ENCODE measurements at regions not wholly inside any gene's neighbourhood (a gene's known extent, or its start where the extent isn't known, plus 50 kb on each side); places are given as distances from the start of the nearest gene placed in this dataset.

DNA sequence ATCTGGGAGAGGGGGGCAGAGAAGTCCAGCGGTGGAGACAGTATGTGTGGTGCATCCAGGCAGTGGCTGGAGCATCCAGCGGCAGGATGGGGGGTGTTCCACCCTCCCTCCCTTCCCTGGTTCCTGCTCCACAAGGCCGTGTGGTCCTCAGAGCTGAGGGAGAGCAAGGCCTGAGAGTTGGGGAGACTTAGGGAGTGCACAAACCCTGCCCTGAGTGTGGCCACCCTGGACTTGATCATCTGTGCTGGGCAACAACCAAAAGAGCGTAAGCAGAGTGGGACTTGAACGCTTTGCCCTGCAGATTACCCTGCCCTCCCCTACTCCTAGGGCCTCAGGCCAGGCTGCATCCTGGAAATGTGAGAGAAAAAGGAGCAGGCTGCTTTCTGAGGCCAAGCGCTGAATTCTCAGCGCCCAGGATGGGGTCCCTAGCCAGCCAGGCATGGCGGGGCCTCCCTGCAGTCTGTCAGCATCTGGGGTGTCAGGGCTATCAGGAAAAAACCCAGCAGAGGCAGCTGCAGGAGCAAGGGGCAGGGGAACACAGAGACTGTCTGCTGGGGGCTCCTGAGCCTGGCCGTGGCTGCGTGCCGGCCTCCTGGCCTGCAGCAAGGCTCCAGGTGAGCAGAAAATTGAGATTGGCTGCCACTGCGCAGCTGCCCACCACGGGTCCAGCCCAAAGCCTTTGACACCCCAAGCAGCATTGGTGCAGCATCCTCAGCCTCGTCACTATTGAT, 266.2 kb downstream of the NPHP4 start:
- no peak overlapping the region for H2AK5ac ChIP-seq (ENCODE audit: low read depth, low read length)
- peak overlapping the region; percentile 22 for H3K9ac ChIP-seq (ENCODE audit: low read depth, low read length, poor library complexity)
- WGBS, 2 donors (ENCODE audit: extremely low coverage in 2 of 2, insufficient read length in 2 of 2, insufficient replicate concordance in 1 of 2): no CpG with 5 or more reads among the region's 14 CpGs

DNA sequence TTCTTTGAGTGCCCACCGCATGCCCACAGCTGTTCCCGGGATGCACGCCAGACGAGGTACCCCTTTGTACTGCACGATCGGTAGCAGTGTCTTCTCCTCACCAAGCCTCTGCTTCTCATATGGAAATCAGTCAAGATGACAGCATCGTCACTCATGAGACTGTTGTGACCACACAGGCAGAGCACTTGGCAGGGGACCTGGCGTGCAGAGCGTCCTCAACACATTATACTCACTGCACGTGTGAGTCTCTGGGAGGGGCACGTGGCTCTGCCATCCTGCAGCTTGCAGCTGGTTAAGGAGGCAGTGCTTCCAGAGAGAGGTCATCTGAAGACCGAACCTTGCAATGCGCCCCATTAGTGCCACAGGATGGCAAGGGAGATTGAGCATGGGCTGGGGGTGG, 266.8 kb downstream of the NPHP4 start:
- Histone ChIP-seq H4K8ac (ENCODE audit: low read depth, low read length) (no peak overlapping the region), H3K18ac (ENCODE audit: low read length) (peak overlapping the region; percentile 11), H3K4ac (ENCODE audit: low read length) (no peak overlapping the region), H3K23ac (ENCODE audit: low read depth, low read length, poor library complexity) (peak overlapping the region; percentile 50), H3K79me1 (ENCODE audit: low read depth, low read length) (no peaks in the 10 kb centered on the region), H2BK5ac (ENCODE audit: low read length) (no peak overlapping the region), H3K36me3 (replicated peaks in 1 of 2; ENCODE audit: control insufficient read depth in 2 of 2, insufficient read depth in 2 of 2, low read length in 2 of 2) (no peaks in the 10 kb centered on the region), H2BK12ac (ENCODE audit: low read length) (no peak overlapping the region), H3K9ac (ENCODE audit: low read depth, low read length, poor library complexity) (peak overlapping the region; percentile 5), H4K91ac (ENCODE audit: low read depth, low read length, poor library complexity) (no peak overlapping the region), H2AFZ (ENCODE audit: low read length) (no peak overlapping the region), H3K4me2 (ENCODE audit: insufficient read depth, low read length, poor library complexity, severe bottlenecking) (no peak overlapping the region), H2BK15ac (ENCODE audit: low read length) (peak overlapping the region; percentile 84), H3K4me3 (ENCODE audit: low read length in 2 of 2) (peak overlapping the region in 1 of 2 donors; percentile 18), H2BK120ac (ENCODE audit: low read depth, low read length) (no peak overlapping the region), H2AK5ac (ENCODE audit: low read depth, low read length) (no peak overlapping the region), H3K27ac (replicated peaks; ENCODE audit: low read length) (no peak overlapping the region), H3K27me3 (ENCODE audit: control insufficient read depth in 3 of 3, insufficient read depth in 3 of 3, low read depth in 1 of 3, low read length in 3 of 3) (peaks cover 0 to 22% (median 0%) of the 10 kb centered on the region in 3 experiments), H3K4me1 (ENCODE audit: control insufficient read depth in 2 of 2, insufficient read depth in 1 of 2, low read depth in 1 of 2, low read length in 2 of 2) (peaks cover 0 to 17% of the 10 kb centered on the region in 2 donors), H3K9me3 (replicated peaks in 1 of 2; ENCODE audit: control insufficient read depth in 2 of 2, insufficient read depth in 1 of 2, low read depth in 1 of 2, low read length in 2 of 2) (no peaks in the 10 kb centered on the region), H3K14ac (ENCODE audit: low read length) (no peak overlapping the region)
- no peak for DNase-seq (ENCODE audit: low spot score)
- no CpG with 5 or more reads among the region's 13 CpGs for WGBS, 2 donors (ENCODE audit: extremely low coverage in 2 of 2, insufficient read length in 2 of 2, insufficient replicate concordance in 1 of 2)

More for the DNA sequence above, 266.2 kb downstream of the NPHP4 start:
- peaks cover 0 to 17% (median 0%) of the 10 kb centered on the region in 3 experiments for H3K27me3 ChIP-seq (ENCODE audit: control insufficient read depth in 3 of 3, insufficient read depth in 3 of 3, low read depth in 1 of 3, low read length in 3 of 3)
- no peak overlapping the region for H4K8ac ChIP-seq (ENCODE audit: low read depth, low read length)
- no peak overlapping the region for H2AFZ ChIP-seq (ENCODE audit: low read length)
- peak overlapping the region; percentile 73 for H3K18ac ChIP-seq (ENCODE audit: low read length)
- H3K27ac ChIP-seq (replicated peaks; ENCODE audit: low read length): no peak overlapping the region
- no peaks in the 10 kb centered on the region for H3K36me3 ChIP-seq (replicated peaks in 1 of 2; ENCODE audit: control insufficient read depth in 2 of 2, insufficient read depth in 2 of 2, low read length in 2 of 2)
- H2BK12ac ChIP-seq (ENCODE audit: low read length): no peak overlapping the region
- H3K4me3 ChIP-seq (ENCODE audit: low read length in 2 of 2): no peak overlapping the region
- H2BK5ac ChIP-seq (ENCODE audit: low read length): no peak overlapping the region
- H3K9me3 ChIP-seq (replicated peaks in 1 of 2; ENCODE audit: control insufficient read depth in 2 of 2, insufficient read depth in 1 of 2, low read depth in 1 of 2, low read length in 2 of 2): no peaks in the 10 kb centered on the region
- no peak overlapping the region for H2BK15ac ChIP-seq (ENCODE audit: low read length)
- no peak overlapping the region for H2BK120ac ChIP-seq (ENCODE audit: low read depth, low read length)
- H3K14ac ChIP-seq (ENCODE audit: low read length): no peak overlapping the region
- no peak overlapping the region for H4K91ac ChIP-seq (ENCODE audit: low read depth, low read length, poor library complexity)
- DNase-seq (ENCODE audit: low spot score): no peak
- H3K4me1 ChIP-seq (ENCODE audit: control insufficient read depth in 2 of 2, insufficient read depth in 1 of 2, low read depth in 1 of 2, low read length in 2 of 2): peaks cover 0 to 17% of the 10 kb centered on the region in 2 donors
- peak overlapping the region; percentile 46 for H3K23ac ChIP-seq (ENCODE audit: low read depth, low read length, poor library complexity)
- H3K4me2 ChIP-seq (ENCODE audit: insufficient read depth, low read length, poor library complexity, severe bottlenecking): no peak overlapping the region
- H3K79me1 ChIP-seq (ENCODE audit: low read depth, low read length): no peaks in the 10 kb centered on the region
- no peak overlapping the region for H3K4ac ChIP-seq (ENCODE audit: low read length)

DNA sequence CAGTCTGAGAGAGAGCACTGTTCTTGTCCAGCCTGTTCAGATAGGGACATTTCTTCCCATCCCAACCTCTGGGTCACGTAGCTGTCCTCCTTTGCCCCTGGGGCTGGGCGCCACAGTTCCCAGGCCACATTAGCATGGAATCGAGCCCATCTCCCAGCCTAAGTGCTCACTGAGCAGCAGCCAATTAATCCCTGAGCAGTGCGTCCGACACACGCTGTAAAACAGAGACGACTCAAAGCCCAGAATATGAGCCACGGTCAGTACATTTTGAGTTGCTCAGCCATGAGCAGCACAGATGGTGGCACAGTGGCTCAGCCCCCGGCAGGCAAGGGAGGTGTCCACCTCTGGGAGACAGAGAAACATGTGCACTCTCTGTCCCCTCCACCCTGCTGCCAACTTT, 267.4 kb downstream of the NPHP4 start:
- H3K4me2 ChIP-seq (ENCODE audit: insufficient read depth, low read length, poor library complexity, severe bottlenecking): no peak overlapping the region
- H3K9me3 ChIP-seq (replicated peaks in 1 of 2; ENCODE audit: control insufficient read depth in 2 of 2, insufficient read depth in 1 of 2, low read depth in 1 of 2, low read length in 2 of 2): no peaks in the 10 kb centered on the region
- H3K18ac ChIP-seq (ENCODE audit: low read length): no peak overlapping the region
- no peak overlapping the region for H2BK12ac ChIP-seq (ENCODE audit: low read length)
- H4K8ac ChIP-seq (ENCODE audit: low read depth, low read length): no peak overlapping the region
- no peaks in the 10 kb centered on the region for H3K79me1 ChIP-seq (ENCODE audit: low read depth, low read length)
- peaks cover 0 to 17% of the 10 kb centered on the region in 2 donors for H3K4me1 ChIP-seq (ENCODE audit: control insufficient read depth in 2 of 2, insufficient read depth in 1 of 2, low read depth in 1 of 2, low read length in 2 of 2)
- H2AK5ac ChIP-seq (ENCODE audit: low read depth, low read length): no peak overlapping the region
- no peak overlapping the region for H3K4ac ChIP-seq (ENCODE audit: low read length)
- no peak overlapping the region for H3K23ac ChIP-seq (ENCODE audit: low read depth, low read length, poor library complexity)
- no peak overlapping the region for H2BK15ac ChIP-seq (ENCODE audit: low read length)
- H3K9ac ChIP-seq (ENCODE audit: low read depth, low read length, poor library complexity): no peak overlapping the region
- H2AFZ ChIP-seq (ENCODE audit: low read length): no peak overlapping the region
- WGBS, 2 donors (ENCODE audit: extremely low coverage in 2 of 2, insufficient read length in 2 of 2, insufficient replicate concordance in 1 of 2): no CpG with 5 or more reads among the region's 9 CpGs
- peak overlapping the region; percentile 17 for H3K14ac ChIP-seq (ENCODE audit: low read length)
- no peak for DNase-seq (ENCODE audit: low spot score)
- no peak overlapping the region for H2BK120ac ChIP-seq (ENCODE audit: low read depth, low read length)
- no peak overlapping the region for H3K27ac ChIP-seq (replicated peaks; ENCODE audit: low read length)
- H3K4me3 ChIP-seq (ENCODE audit: low read length in 2 of 2): no peak overlapping the region
- no peak overlapping the region for H4K91ac ChIP-seq (ENCODE audit: low read depth, low read length, poor library complexity)
- H2BK5ac ChIP-seq (ENCODE audit: low read length): no peak overlapping the region
- peaks cover 0 to 27% (median 0%) of the 10 kb centered on the region in 3 experiments for H3K27me3 ChIP-seq (ENCODE audit: control insufficient read depth in 3 of 3, insufficient read depth in 3 of 3, low read depth in 1 of 3, low read length in 3 of 3)
- no peaks in the 10 kb centered on the region for H3K36me3 ChIP-seq (replicated peaks in 1 of 2; ENCODE audit: control insufficient read depth in 2 of 2, insufficient read depth in 2 of 2, low read length in 2 of 2)

DNA sequence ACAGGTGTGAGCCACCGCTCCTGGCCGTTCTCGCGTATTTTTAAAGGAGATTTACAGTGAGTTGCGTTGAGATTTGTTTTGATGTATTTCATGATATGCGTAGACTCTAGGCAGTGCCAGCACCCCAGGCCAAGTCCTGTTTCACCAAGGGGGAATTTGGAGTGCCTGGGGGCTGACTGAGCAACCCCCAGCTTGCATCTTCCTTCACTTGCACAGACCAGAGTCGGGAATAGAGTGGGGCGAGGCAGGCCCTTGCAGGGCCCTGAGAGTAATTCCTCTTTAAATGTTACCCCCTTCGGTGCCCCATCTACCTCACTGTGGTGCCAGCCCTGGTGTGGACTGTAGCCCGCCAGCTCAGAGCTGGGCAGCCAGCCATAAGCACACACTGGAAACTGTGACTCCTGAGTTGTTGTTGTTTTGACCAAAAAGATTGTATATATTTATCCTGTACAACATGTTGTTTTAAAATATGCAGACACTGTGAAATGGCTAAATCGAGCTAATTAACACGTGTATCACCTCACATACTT, 269.5 kb downstream of the NPHP4 start:
- Histone ChIP-seq H2BK12ac (ENCODE audit: low read length) (no peak overlapping the region), H3K27me3 (ENCODE audit: control insufficient read depth in 3 of 3, insufficient read depth in 3 of 3, low read depth in 1 of 3, low read length in 3 of 3) (peaks cover 0 to 31% (median 0%) of the 10 kb centered on the region in 3 experiments), H2AK5ac (ENCODE audit: low read depth, low read length) (no peak overlapping the region), H3K36me3 (replicated peaks in 1 of 2; ENCODE audit: control insufficient read depth in 2 of 2, insufficient read depth in 2 of 2, low read length in 2 of 2) (no peaks in the 10 kb centered on the region), H2BK15ac (ENCODE audit: low read length) (no peak overlapping the region), H4K8ac (ENCODE audit: low read depth, low read length) (no peak overlapping the region), H3K23ac (ENCODE audit: low read depth, low read length, poor library complexity) (no peak overlapping the region), H4K91ac (ENCODE audit: low read depth, low read length, poor library complexity) (no peak overlapping the region), H2BK120ac (ENCODE audit: low read depth, low read length) (no peak overlapping the region), H2AFZ (ENCODE audit: low read length) (no peak overlapping the region), H3K4me3 (ENCODE audit: low read length in 2 of 2) (no peak overlapping the region), H3K27ac (replicated peaks; ENCODE audit: low read length) (no peak overlapping the region), H3K4me1 (ENCODE audit: control insufficient read depth in 2 of 2, insufficient read depth in 1 of 2, low read depth in 1 of 2, low read length in 2 of 2) (peaks cover 0 to 20% of the 10 kb centered on the region in 2 donors), H3K14ac (ENCODE audit: low read length) (no peak overlapping the region), H2BK5ac (ENCODE audit: low read length) (no peak overlapping the region), H3K4me2 (ENCODE audit: insufficient read depth, low read length, poor library complexity, severe bottlenecking) (no peak overlapping the region), H3K4ac (ENCODE audit: low read length) (no peak overlapping the region), H3K79me1 (ENCODE audit: low read depth, low read length) (no peaks in the 10 kb centered on the region), H3K9ac (ENCODE audit: low read depth, low read length, poor library complexity) (no peak overlapping the region), H3K9me3 (replicated peaks in 1 of 2; ENCODE audit: control insufficient read depth in 2 of 2, insufficient read depth in 1 of 2, low read depth in 1 of 2, low read length in 2 of 2) (no peaks in the 10 kb centered on the region), H3K18ac (ENCODE audit: low read length) (no peak overlapping the region)
- DNase-seq (ENCODE audit: low spot score): no peak
- no CpG with 5 or more reads among the region's 12 CpGs for WGBS, 2 donors (ENCODE audit: extremely low coverage in 2 of 2, insufficient read length in 2 of 2, insufficient replicate concordance in 1 of 2)
